GM19372 (cell line): ENCODE measurements at regions not wholly inside any gene's neighbourhood (a gene's known extent, or its start where the extent isn't known, plus 50 kb on each side); places are given as distances from the start of the nearest gene placed in this dataset.

Experiments
- ATAC-seq: cut with Tn5 transposase; IDR thresholded peaks from one replicate; pipeline ENCODE4 v1.9.1; 2021; ENCODE audit warnings: mild to moderate bottlenecking, low read depth, moderate library complexity; ENCODE audit not compliant: unreplicated experiment

- no peak for ATAC-seq
Measured at GRCh38 chr12:124420041-124420995, 125.4 kb downstream of the RFLNA start.

- ATAC-seq, result no peak
Measured at GRCh38 chr12:124419292-124420040, 124.6 kb downstream of the RFLNA start.

- ATAC-seq, result no peak
Measured at GRCh38 chr12:124418791-124419190, 123.9 kb downstream of the RFLNA start.

GRCh38 chr12:124418156-124418555 is 123.3 kb downstream of the RFLNA start:
- ATAC-seq, result no peak

- no peak for ATAC-seq
Measured at GRCh38 chr12:124416516-124417395, 121.9 kb downstream of the RFLNA start.

GRCh38 chr12:124415064-124415463 is 120.2 kb downstream of the RFLNA start:
- no peak for ATAC-seq

GRCh38 chr12:124413915-124414314 is 119.0 kb downstream of the RFLNA start:
- ATAC-seq, result no peak

GRCh38 chr12:124413401-124413800 is 118.5 kb downstream of the RFLNA start:
- no peak for ATAC-seq

GRCh38 chr12:124412646-124413015 is 117.7 kb downstream of the RFLNA start:
- no peak for ATAC-seq

GRCh38 chr12:124411953-124412645 is 117.2 kb downstream of the RFLNA start:
- no peak for ATAC-seq

- ATAC-seq, result no peak
Measured at GRCh38 chr12:124411281-124411878, 116.5 kb downstream of the RFLNA start.

GRCh38 chr12:124410354-124411175 is 115.7 kb downstream of the RFLNA start:
- ATAC-seq, result no peak

GRCh38 chr12:124408822-124409517 is 114.1 kb downstream of the RFLNA start:
- no peak for ATAC-seq

- no peak for ATAC-seq
Measured at GRCh38 chr12:124407074-124407473, 112.2 kb downstream of the RFLNA start.

GRCh38 chr12:124406043-124406442 is 111.2 kb downstream of the RFLNA start:
- no peak for ATAC-seq

GRCh38 chr12:124405592-124405991 is 110.7 kb downstream of the RFLNA start:
- ATAC-seq, result no peak

GRCh38 chr12:124405151-124405550 is 110.3 kb downstream of the RFLNA start:
- ATAC-seq, result no peak

- no peak for ATAC-seq
Measured at GRCh38 chr12:124404162-124404784, 109.4 kb downstream of the RFLNA start.
